ENCODE measurements at regions not wholly inside any gene's neighbourhood (a gene's known extent, or its start where the extent isn't known, plus 50 kb on each side); places are given as distances from the start of the nearest gene placed in this dataset.
"Not testable (repeated sequence)": the region's sequence is repeated elsewhere in the genome, so short reads cannot be mapped to it uniquely, and the experiment has no call there.

- H3K27ac Mint-ChIP-seq, result peak overlapping the region; percentile 60
- H3K27me3 Mint-ChIP-seq (ENCODE audit: low read depth), result no peaks in the 10 kb centered on the region
- H3K4me3 Mint-ChIP-seq, result peak overlapping the region; percentile 53
- H3K36me3 Mint-ChIP-seq (ENCODE audit: low read depth), result no peaks in the 10 kb centered on the region
- no peaks in the 10 kb centered on the region for H3K9me3 Mint-ChIP-seq
- no peak for DNase-seq (ENCODE audit: low spot score)
- peaks cover 11% of the 10 kb centered on the region for H3K4me1 Mint-ChIP-seq (ENCODE audit: low read depth)
Observed at GRCh38 chr1:222897527-222898190, 82.8 kb downstream of the DISP1 start.

GRCh38 chr1:222898191-222898527, 83.3 kb downstream of the DISP1 start:
- H3K9me3 Mint-ChIP-seq, result no peaks in the 10 kb centered on the region
- H3K4me1 Mint-ChIP-seq (ENCODE audit: low read depth), result peaks cover 11% of the 10 kb centered on the region
- no peaks in the 10 kb centered on the region for H3K36me3 Mint-ChIP-seq (ENCODE audit: low read depth)
- DNase-seq (ENCODE audit: low spot score), result no peak
- no peaks in the 10 kb centered on the region for H3K27me3 Mint-ChIP-seq (ENCODE audit: low read depth)
- H3K27ac Mint-ChIP-seq, result peak overlapping the region; percentile 60
- peak overlapping the region; percentile 53 for H3K4me3 Mint-ChIP-seq

- Mint-ChIP-seq H3K4me3 (no peak overlapping the region), H3K4me1 (ENCODE audit: low read depth) (peaks cover 11% of the 10 kb centered on the region), H3K9me3 (no peaks in the 10 kb centered on the region), H3K27ac (no peak overlapping the region), H3K36me3 (ENCODE audit: low read depth) (no peaks in the 10 kb centered on the region), H3K27me3 (ENCODE audit: low read depth) (no peaks in the 10 kb centered on the region)
- no peak for DNase-seq (ENCODE audit: low spot score)
Observed at GRCh38 chr1:222899471-222899870, 84.6 kb downstream of the DISP1 start.

- Mint-ChIP-seq H3K27me3 (ENCODE audit: low read depth) (no peaks in the 10 kb centered on the region), H3K9me3 (no peaks in the 10 kb centered on the region), H3K4me1 (ENCODE audit: low read depth) (no peaks in the 10 kb centered on the region), H3K4me3 (no peak overlapping the region), H3K36me3 (ENCODE audit: low read depth) (no peaks in the 10 kb centered on the region), H3K27ac (no peak overlapping the region)
- no peak for DNase-seq (ENCODE audit: low spot score)
Observed at GRCh38 chr1:222904451-222904850, 89.6 kb downstream of the DISP1 start.

- DNase-seq (ENCODE audit: low spot score), result no peak
- no peak overlapping the region for H3K4me3 Mint-ChIP-seq
- H3K27me3 Mint-ChIP-seq (ENCODE audit: low read depth), result no peaks in the 10 kb centered on the region
- no peak overlapping the region for H3K27ac Mint-ChIP-seq
- no peaks in the 10 kb centered on the region for H3K36me3 Mint-ChIP-seq (ENCODE audit: low read depth)
- H3K4me1 Mint-ChIP-seq (ENCODE audit: low read depth), result no peaks in the 10 kb centered on the region
- no peaks in the 10 kb centered on the region for H3K9me3 Mint-ChIP-seq
Observed at GRCh38 chr1:222905151-222905550, 90.3 kb downstream of the DISP1 start.

- DNase-seq (ENCODE audit: low spot score); H3K27ac Mint-ChIP-seq; H3K27me3 Mint-ChIP-seq (ENCODE audit: low read depth); H3K36me3 Mint-ChIP-seq (ENCODE audit: low read depth); H3K4me1 Mint-ChIP-seq (ENCODE audit: low read depth); H3K4me3 Mint-ChIP-seq; H3K9me3 Mint-ChIP-seq: not testable (repeated sequence)
Observed at GRCh38 chr1:222906271-222906739, 91.5 kb downstream of the DISP1 start.

GRCh38 chr1:222909586-222909985, 94.7 kb downstream of the DISP1 start:
- H3K4me3 Mint-ChIP-seq, result no peak overlapping the region
- no peak for DNase-seq (ENCODE audit: low spot score)

GRCh38 chr1:222910699-222911098, 95.9 kb downstream of the DISP1 start:
- H3K27me3 Mint-ChIP-seq (ENCODE audit: low read depth), result no peaks in the 10 kb centered on the region
- DNase-seq (ENCODE audit: low spot score), result no peak

More at GRCh38 chr1:222909586-222909985, 94.7 kb downstream of the DISP1 start:
- Mint-ChIP-seq H3K36me3 (ENCODE audit: low read depth) (no peaks in the 10 kb centered on the region), H3K4me1 (ENCODE audit: low read depth) (no peaks in the 10 kb centered on the region), H3K27ac (no peak overlapping the region), H3K9me3 (no peaks in the 10 kb centered on the region), H3K27me3 (ENCODE audit: low read depth) (no peaks in the 10 kb centered on the region)

GRCh38 chr1:222911866-222912265, 97.0 kb downstream of the DISP1 start:
- no peaks in the 10 kb centered on the region for H3K36me3 Mint-ChIP-seq (ENCODE audit: low read depth)
- DNase-seq (ENCODE audit: low spot score), result no peak
- H3K4me1 Mint-ChIP-seq (ENCODE audit: low read depth), result no peaks in the 10 kb centered on the region
- H3K27ac Mint-ChIP-seq, result no peak overlapping the region
- no peaks in the 10 kb centered on the region for H3K27me3 Mint-ChIP-seq (ENCODE audit: low read depth)
- H3K4me3 Mint-ChIP-seq, result no peak overlapping the region
- no peaks in the 10 kb centered on the region for H3K9me3 Mint-ChIP-seq

More at GRCh38 chr1:222910699-222911098, 95.9 kb downstream of the DISP1 start:
- Mint-ChIP-seq H3K36me3 (ENCODE audit: low read depth) (no peaks in the 10 kb centered on the region), H3K4me1 (ENCODE audit: low read depth) (no peaks in the 10 kb centered on the region), H3K4me3 (no peak overlapping the region), H3K9me3 (no peaks in the 10 kb centered on the region), H3K27ac (no peak overlapping the region)

- Mint-ChIP-seq H3K27ac (no peak overlapping the region), H3K27me3 (ENCODE audit: low read depth) (no peaks in the 10 kb centered on the region), H3K4me1 (ENCODE audit: low read depth) (no peaks in the 10 kb centered on the region), H3K4me3 (no peak overlapping the region), H3K36me3 (ENCODE audit: low read depth) (no peaks in the 10 kb centered on the region), H3K9me3 (peaks cover 5% of the 10 kb centered on the region)
- DNase-seq (ENCODE audit: low spot score), result no peak
Observed at GRCh38 chr1:222912730-222913129, 97.9 kb downstream of the DISP1 start.

- Mint-ChIP-seq H3K4me1 (ENCODE audit: low read depth) (no peaks in the 10 kb centered on the region), H3K27me3 (ENCODE audit: low read depth) (no peaks in the 10 kb centered on the region), H3K27ac (no peak overlapping the region), H3K36me3 (ENCODE audit: low read depth) (no peaks in the 10 kb centered on the region), H3K9me3 (peaks cover 5% of the 10 kb centered on the region), H3K4me3 (no peak overlapping the region)
- no peak for DNase-seq (ENCODE audit: low spot score)
Observed at GRCh38 chr1:222914861-222915632, 100.2 kb downstream of the DISP1 start.

- no peak for DNase-seq (ENCODE audit: low spot score)
- Mint-ChIP-seq H3K9me3 (peaks cover 5% of the 10 kb centered on the region), H3K36me3 (ENCODE audit: low read depth) (no peaks in the 10 kb centered on the region), H3K4me3 (no peak overlapping the region), H3K27ac (no peak overlapping the region), H3K27me3 (ENCODE audit: low read depth) (no peaks in the 10 kb centered on the region), H3K4me1 (ENCODE audit: low read depth) (no peaks in the 10 kb centered on the region)
Observed at GRCh38 chr1:222916100-222916499, 101.3 kb downstream of the DISP1 start.

- Mint-ChIP-seq H3K27ac (no peak overlapping the region), H3K36me3 (ENCODE audit: low read depth) (no peaks in the 10 kb centered on the region), H3K9me3 (peaks cover 5% of the 10 kb centered on the region), H3K4me1 (ENCODE audit: low read depth) (no peaks in the 10 kb centered on the region), H3K27me3 (ENCODE audit: low read depth) (no peaks in the 10 kb centered on the region), H3K4me3 (no peak overlapping the region)
- no peak for DNase-seq (ENCODE audit: low spot score)
Observed at GRCh38 chr1:222918801-222919477, 104.1 kb downstream of the DISP1 start.

GRCh38 chr1:222919478-222919865, 104.6 kb downstream of the DISP1 start:
- Mint-ChIP-seq H3K4me1 (ENCODE audit: low read depth) (no peaks in the 10 kb centered on the region), H3K27ac (no peak overlapping the region), H3K36me3 (ENCODE audit: low read depth) (no peaks in the 10 kb centered on the region), H3K27me3 (ENCODE audit: low read depth) (no peaks in the 10 kb centered on the region), H3K4me3 (no peak overlapping the region), H3K9me3 (peaks cover 5% of the 10 kb centered on the region)
- no peak for DNase-seq (ENCODE audit: low spot score)
